BE2C (cell line): ENCODE measurements at regions not wholly inside any gene's neighbourhood (a gene's known extent, or its start where the extent isn't known, plus 50 kb on each side); places are given as distances from the start of the nearest gene placed in this dataset.

ENCODE experiments used
- DNase-seq: peaks from one replicate; pipeline ENCODE4 v3.0.0-alpha.2; 2020
- H3K27me3 ChIP-seq: fragments of 250-450 bp; sonication (Bioruptor Pico); 2 replicates; pipeline ENCODE4 v1.5.1; 2020; ENCODE audit warnings: mild to moderate bottlenecking
- H3K36me3 ChIP-seq: fragments of 250-450 bp; sonication (Bioruptor Pico); 2 replicates; pipeline ENCODE4 v1.5.1; 2020; ENCODE audit warnings: mild to moderate bottlenecking
- H3K4me1 ChIP-seq: fragments of 250-450 bp; sonication (Bioruptor Pico); 2 replicates; pipeline ENCODE4 v1.5.1; 2020
- H3K4me3 ChIP-seq: 2 replicates; pipeline ENCODE4 v1.5.1; 2011; ENCODE audit warnings: low read depth, low read length
- H3K9me3 ChIP-seq: fragments of 250-450 bp; sonication (Bioruptor Pico); 2 replicates; pipeline ENCODE4 v1.5.1; 2020
- CTCF ChIP-seq: IDR thresholded peaks from 2 replicates; pipeline ENCODE4 v1.5.1; 2012; ENCODE audit warnings: mild to moderate bottlenecking, low read depth, low read length

GRCh38 chr6:139979021-139979725, 604.7 kb upstream of the CITED2 start:
- no peak for TF ChIP-seq CTCF
- H3K4me3 ChIP-seq: no peak overlapping the region
- no peaks in the 10 kb centered on the region for H3K36me3 ChIP-seq
- no peaks in the 10 kb centered on the region for H3K9me3 ChIP-seq
- no peaks in the 10 kb centered on the region for H3K27me3 ChIP-seq
- no peak for DNase-seq
- peaks cover 25% of the 10 kb centered on the region for H3K4me1 ChIP-seq

GRCh38 chr6:139977887-139978332, 603.5 kb upstream of the CITED2 start:
- Histone ChIP-seq H3K4me1 (peaks cover 14% of the 10 kb centered on the region), H3K4me3 (no peak overlapping the region), H3K27me3 (no peaks in the 10 kb centered on the region), H3K9me3 (no peaks in the 10 kb centered on the region), H3K36me3 (no peaks in the 10 kb centered on the region)
- no peak for TF ChIP-seq CTCF
- no peak for DNase-seq

GRCh38 chr6:139973669-139974344, 599.4 kb upstream of the CITED2 start:
- Histone ChIP-seq H3K9me3 (no peaks in the 10 kb centered on the region), H3K4me3 (no peak overlapping the region), H3K4me1 (no peaks in the 10 kb centered on the region), H3K36me3 (no peaks in the 10 kb centered on the region), H3K27me3 (no peaks in the 10 kb centered on the region)
- no peak for TF ChIP-seq CTCF
- no peak for DNase-seq

GRCh38 chr6:139972116-139972515, 597.7 kb upstream of the CITED2 start:
- Histone ChIP-seq H3K9me3 (no peaks in the 10 kb centered on the region), H3K4me3 (no peak overlapping the region), H3K36me3 (no peaks in the 10 kb centered on the region), H3K4me1 (no peaks in the 10 kb centered on the region), H3K27me3 (no peaks in the 10 kb centered on the region)
- no peak for TF ChIP-seq CTCF
- no peak for DNase-seq

- DNase-seq: no peak
- no peak overlapping the region for H3K4me3 ChIP-seq
These were observed 596.1 kb upstream of the CITED2 start for GRCh38 chr6:139970591-139970991.

More at GRCh38 chr6:139970591-139970991, 596.1 kb upstream of the CITED2 start:
- Histone ChIP-seq H3K36me3 (no peaks in the 10 kb centered on the region), H3K4me1 (no peaks in the 10 kb centered on the region), H3K27me3 (no peaks in the 10 kb centered on the region), H3K9me3 (no peaks in the 10 kb centered on the region)
- no peak for TF ChIP-seq CTCF
